ENCODE measurements at regions not wholly inside any gene's neighbourhood (a gene's known extent, or its start where the extent isn't known, plus 50 kb on each side); places are given as distances from the start of the nearest gene placed in this dataset.

DNA sequence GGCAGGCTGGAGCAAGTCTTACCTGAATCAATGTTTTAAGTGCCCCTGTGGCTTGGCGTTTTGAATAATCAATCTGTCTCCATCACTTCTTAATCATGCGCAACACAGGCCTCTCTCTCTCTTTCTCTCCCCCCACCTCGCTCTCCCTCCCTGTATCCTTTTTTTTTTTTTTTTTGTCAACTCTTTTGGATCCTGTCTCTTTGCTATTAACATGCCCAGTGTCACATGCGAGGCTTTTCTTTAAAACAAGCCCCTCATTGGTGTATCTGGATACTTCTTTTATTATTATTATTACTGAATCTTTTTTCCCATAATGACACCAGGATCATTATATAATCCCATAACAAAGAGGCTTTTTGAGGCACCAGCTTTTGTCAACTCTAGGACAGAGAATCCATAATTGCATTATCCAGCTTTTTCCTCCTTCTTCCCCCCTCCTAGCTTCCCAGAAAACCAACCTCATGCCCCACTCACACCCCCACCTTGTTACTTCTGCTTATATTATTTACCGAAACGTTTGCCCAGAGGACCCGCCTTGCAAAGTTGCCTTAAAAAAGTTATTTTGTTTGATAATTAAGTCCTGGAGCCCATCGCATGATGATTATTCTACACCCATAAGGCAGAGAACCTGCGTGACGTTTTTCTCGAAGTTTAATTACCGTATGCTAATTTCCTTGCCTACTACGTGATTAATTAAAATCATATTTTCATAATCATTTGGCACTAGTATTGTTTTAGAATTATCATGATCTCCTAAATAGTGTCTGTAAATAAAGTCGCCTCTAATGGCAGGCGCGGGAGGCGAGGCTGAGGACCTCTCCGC is 148.1 kb upstream of the ZNF536 start:
- 73% methylated on average over 18 of the region's 18 CpGs for WGBS (ENCODE audit: missing lambda C conversion rate)
- ChIA-PET POLR2A (no interaction called here), CTCF (interaction anchor here (0.6 to 2.1 kb wide), 27 partner anchors 9 to 1943 kb away, joined by 3 to 8 read pairs (median 4); no protein-coding TSS in a partner anchor)
- Histone ChIP-seq H3K4me3 (no peak overlapping the region), H3K4me1 (peaks cover 39% of the 10 kb centered on the region), H3K4me2 (peak overlapping the region; percentile 93; the same call in 2 of the 3 replicates), H3K27ac (no peak overlapping the region), H3K9me3 (no peaks in the 10 kb centered on the region)
- DNase-seq (ENCODE audit: low read depth in 1 of 2, low spot score in 1 of 2), result no peak
- TF ChIP-seq HOXB5 (CRISPR knock-in tag; IDR thresholded peaks at IDR 0.05), result no peak
- TF ChIP-seq EP300 (IDR thresholded peaks at IDR 0.05), result no peak
- no peak for TF ChIP-seq RNF2 (IDR thresholded peaks at IDR 0.05; ENCODE audit: borderline replicate concordance, low read depth)
- TF ChIP-seq NFE2L2 (conservative IDR thresholded peaks at IDR 0.05; ENCODE audit: low read length), result no peak
- no peak for TF ChIP-seq RAD21 (conservative IDR thresholded peaks at IDR 0.05 in 1 of 2, IDR thresholded peaks at IDR 0.05 in 1 of 2)
- TF ChIP-seq CHD4 (IDR thresholded peaks at IDR 0.05; ENCODE audit: borderline replicate concordance), result no peak
- no peak for TF ChIP-seq HOXB13 (CRISPR knock-in tag; IDR thresholded peaks at IDR 0.05; ENCODE audit: low read depth)
- no peak for TF ChIP-seq HEYL (CRISPR knock-in tag; IDR thresholded peaks at IDR 0.05)
- TF ChIP-seq BHLHE40 (IDR thresholded peaks at IDR 0.05; ENCODE audit: low read depth, low read length), result no peak
- no peak for TF ChIP-seq HDAC2 (IDR thresholded peaks at IDR 0.05)
- no peak for TF ChIP-seq EHMT2 (IDR thresholded peaks at IDR 0.05; ENCODE audit: low read depth)
- TF ChIP-seq, protein P1, sequence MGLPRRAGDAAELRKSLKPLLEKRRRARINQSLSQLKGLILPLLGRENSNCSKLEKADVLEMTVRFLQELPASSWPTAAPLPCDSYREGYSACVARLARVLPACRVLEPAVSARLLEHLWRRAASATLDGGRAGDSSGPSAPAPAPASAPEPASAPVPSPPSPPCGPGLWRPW (IDR thresholded peaks at IDR 0.05), result no peak
- no peak for TF ChIP-seq HOXA7 (CRISPR knock-in tag; IDR thresholded peaks at IDR 0.05)
- TF ChIP-seq, protein P2, sequence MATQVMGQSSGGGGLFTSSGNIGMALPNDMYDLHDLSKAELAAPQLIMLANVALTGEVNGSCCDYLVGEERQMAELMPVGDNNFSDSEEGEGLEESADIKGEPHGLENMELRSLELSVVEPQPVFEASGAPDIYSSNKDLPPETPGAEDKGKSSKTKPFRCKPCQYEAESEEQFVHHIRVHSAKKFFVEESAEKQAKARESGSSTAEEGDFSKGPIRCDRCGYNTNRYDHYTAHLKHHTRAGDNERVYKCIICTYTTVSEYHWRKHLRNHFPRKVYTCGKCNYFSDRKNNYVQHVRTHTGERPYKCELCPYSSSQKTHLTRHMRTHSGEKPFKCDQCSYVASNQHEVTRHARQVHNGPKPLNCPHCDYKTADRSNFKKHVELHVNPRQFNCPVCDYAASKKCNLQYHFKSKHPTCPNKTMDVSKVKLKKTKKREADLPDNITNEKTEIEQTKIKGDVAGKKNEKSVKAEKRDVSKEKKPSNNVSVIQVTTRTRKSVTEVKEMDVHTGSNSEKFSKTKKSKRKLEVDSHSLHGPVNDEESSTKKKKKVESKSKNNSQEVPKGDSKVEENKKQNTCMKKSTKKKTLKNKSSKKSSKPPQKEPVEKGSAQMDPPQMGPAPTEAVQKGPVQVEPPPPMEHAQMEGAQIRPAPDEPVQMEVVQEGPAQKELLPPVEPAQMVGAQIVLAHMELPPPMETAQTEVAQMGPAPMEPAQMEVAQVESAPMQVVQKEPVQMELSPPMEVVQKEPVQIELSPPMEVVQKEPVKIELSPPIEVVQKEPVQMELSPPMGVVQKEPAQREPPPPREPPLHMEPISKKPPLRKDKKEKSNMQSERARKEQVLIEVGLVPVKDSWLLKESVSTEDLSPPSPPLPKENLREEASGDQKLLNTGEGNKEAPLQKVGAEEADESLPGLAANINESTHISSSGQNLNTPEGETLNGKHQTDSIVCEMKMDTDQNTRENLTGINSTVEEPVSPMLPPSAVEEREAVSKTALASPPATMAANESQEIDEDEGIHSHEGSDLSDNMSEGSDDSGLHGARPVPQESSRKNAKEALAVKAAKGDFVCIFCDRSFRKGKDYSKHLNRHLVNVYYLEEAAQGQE (IDR thresholded peaks at IDR 0.05), result no peak
- no peak for TF ChIP-seq MAFK (IDR thresholded peaks at IDR 0.05; ENCODE audit: partially characterized antibody)
- no peak for TF ChIP-seq SREBF2 (IDR thresholded peaks at IDR 0.05)
- no peak for TF ChIP-seq ESRRA (IDR thresholded peaks at IDR 0.05; ENCODE audit: borderline replicate concordance, low read length)
- TF ChIP-seq CBX2 (IDR thresholded peaks at IDR 0.05; ENCODE audit: borderline replicate concordance, low read depth), result no peak
- TF ChIP-seq, protein P3, sequence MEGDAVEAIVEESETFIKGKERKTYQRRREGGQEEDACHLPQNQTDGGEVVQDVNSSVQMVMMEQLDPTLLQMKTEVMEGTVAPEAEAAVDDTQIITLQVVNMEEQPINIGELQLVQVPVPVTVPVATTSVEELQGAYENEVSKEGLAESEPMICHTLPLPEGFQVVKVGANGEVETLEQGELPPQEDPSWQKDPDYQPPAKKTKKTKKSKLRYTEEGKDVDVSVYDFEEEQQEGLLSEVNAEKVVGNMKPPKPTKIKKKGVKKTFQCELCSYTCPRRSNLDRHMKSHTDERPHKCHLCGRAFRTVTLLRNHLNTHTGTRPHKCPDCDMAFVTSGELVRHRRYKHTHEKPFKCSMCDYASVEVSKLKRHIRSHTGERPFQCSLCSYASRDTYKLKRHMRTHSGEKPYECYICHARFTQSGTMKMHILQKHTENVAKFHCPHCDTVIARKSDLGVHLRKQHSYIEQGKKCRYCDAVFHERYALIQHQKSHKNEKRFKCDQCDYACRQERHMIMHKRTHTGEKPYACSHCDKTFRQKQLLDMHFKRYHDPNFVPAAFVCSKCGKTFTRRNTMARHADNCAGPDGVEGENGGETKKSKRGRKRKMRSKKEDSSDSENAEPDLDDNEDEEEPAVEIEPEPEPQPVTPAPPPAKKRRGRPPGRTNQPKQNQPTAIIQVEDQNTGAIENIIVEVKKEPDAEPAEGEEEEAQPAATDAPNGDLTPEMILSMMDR (IDR thresholded peaks at IDR 0.05), result no peak
- peak; percentile 28 for FAIRE-seq
- no peak for ATAC-seq

Measured in A549 (cell line).